Skeletal muscle tissue (tissue), 3 donors: ENCODE measurements at regions not wholly inside any gene's neighbourhood (a gene's known extent, or its start where the extent isn't known, plus 50 kb on each side); places are given as distances from the start of the nearest gene placed in this dataset.

Source experiments
- H3K27ac ChIP-seq: one replicate; pipeline ENCODE4 v1.7.0; 2013; ENCODE audit warnings: mild to moderate bottlenecking, low read depth, low read length, inconsistent platforms
- H3K27me3 ChIP-seq, 3 donors: one replicate each; pipeline ENCODE4 v1.7.0; 2013; ENCODE audit warnings: low read length in 3 of 3; ENCODE audit not compliant: control insufficient read depth in 3 of 3, insufficient read depth in 3 of 3
- H3K36me3 ChIP-seq, 3 donors: one replicate each; pipeline ENCODE4 v1.7.0; 2013; ENCODE audit warnings: low read length in 3 of 3; ENCODE audit not compliant: control insufficient read depth in 3 of 3, insufficient read depth in 3 of 3
- H3K4me1 ChIP-seq, 3 donors: one replicate each; pipeline ENCODE4 v1.7.0; 2013; ENCODE audit warnings: low read length in 3 of 3, mild to moderate bottlenecking in 3 of 3; ENCODE audit not compliant: control insufficient read depth in 3 of 3, insufficient read depth in 3 of 3
- H3K4me3 ChIP-seq, 3 donors: one replicate each; pipeline ENCODE4 v1.7.0; 2013; ENCODE audit warnings: low read length in 3 of 3
- H3K9ac ChIP-seq, 3 donors: one replicate each; pipeline ENCODE4 v1.7.0; 2013; ENCODE audit warnings: low read length in 3 of 3, mild to moderate bottlenecking in 3 of 3, moderate library complexity in 2 of 3, low read depth in 1 of 3
- H3K9me3 ChIP-seq, 3 donors: one replicate each; pipeline ENCODE4 v1.7.0; 2013; ENCODE audit warnings: low read length in 3 of 3; ENCODE audit not compliant: control insufficient read depth in 3 of 3
- donor health status: Osteomylitis.

DNA sequence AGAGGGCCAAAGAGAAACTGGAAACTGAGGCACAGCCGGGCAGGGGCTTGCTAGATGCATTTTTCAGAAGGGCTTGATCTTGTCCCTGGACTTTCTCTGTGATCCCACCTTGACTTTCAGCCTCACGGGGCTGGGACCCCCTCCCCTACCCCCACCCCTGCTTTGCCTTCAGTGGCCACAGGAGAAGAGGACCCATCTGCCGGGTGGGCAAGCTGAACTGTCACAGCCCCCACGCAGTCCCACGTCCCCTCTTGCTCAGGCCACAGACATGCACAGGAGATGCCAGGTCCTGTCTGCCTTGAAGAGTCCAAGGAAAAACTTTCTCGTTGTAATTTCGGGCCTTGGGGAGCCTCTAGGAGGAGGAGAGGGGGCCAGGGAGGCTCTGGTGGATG is 158.9 kb downstream of the KIF26A start:
- Histone ChIP-seq H3K27ac (no peak overlapping the region), H3K4me1 (peaks cover 0 to 5% (median 5%) of the 10 kb centered on the region in 3 donors), H3K4me3 (no peak overlapping the region), H3K9ac (no peak overlapping the region), H3K27me3 (peaks cover 20 to 53% (median 48%) of the 10 kb centered on the region in 3 donors), H3K36me3 (no peaks in the 10 kb centered on the region), H3K9me3 (no peaks in the 10 kb centered on the region)

DNA sequence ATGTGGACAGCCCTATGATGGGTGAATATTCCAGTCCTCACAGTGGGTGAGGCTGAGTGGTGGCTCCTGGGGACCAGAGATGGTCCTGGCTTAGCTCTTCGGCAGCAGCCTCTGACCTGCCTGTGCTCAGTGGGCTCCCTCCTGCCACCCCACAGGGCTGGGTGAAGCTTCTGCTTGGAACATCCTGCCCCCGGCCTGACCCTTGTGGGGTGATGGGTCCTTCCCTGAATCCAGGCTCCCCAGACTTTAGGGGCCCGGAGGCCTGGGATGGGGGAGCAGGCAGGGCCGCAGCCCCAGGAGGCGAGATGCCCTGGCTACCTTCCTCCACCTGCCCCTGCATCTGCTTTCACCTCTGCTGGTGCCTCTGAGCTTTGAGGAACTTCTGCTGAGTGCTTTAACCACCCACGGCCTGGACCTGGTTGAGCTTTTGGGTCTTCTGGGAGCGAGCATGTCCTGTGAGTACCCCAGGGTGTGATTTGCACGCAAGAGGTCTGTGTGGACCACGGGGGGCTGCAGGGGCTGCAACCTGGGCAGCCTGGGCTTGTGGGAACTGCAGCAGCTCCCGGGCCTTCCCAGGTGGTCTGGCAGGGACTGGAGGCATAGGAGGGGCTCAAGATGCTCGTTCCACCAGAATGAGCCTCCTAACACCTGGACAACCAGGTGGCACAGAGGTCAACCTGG is 159.5 kb downstream of the KIF26A start:
- H3K4me3 ChIP-seq: no peak overlapping the region

DNA sequence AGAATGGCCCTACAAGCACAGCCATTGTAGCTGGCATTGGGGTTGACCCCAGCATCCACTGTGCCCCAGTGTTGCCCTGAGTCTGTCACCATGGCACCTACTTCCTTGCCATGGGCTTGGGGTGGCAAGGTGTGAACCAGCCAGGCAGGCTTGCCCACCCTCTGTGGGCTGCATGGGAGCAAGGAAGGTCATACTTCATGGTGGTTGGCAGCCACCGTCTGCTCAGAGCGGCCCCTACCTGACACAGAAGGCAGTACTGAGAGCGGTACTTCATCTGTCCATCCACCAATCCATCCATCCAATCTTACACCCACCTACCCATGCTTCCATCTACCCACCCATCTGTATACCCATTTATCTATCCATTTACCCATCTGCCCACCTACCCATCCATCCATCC is 160.1 kb downstream of the KIF26A start:
- Histone ChIP-seq H3K4me3 (no peak overlapping the region), H3K27ac (no peak overlapping the region), H3K36me3 (no peaks in the 10 kb centered on the region), H3K9me3 (no peaks in the 10 kb centered on the region), H3K9ac (no peak overlapping the region), H3K4me1 (peaks cover 0 to 5% (median 5%) of the 10 kb centered on the region in 3 donors), H3K27me3 (peaks cover 19 to 57% (median 54%) of the 10 kb centered on the region in 3 donors)

More for the DNA sequence above, 159.5 kb downstream of the KIF26A start:
- Histone ChIP-seq H3K27me3 (peaks cover 20 to 53% (median 50%) of the 10 kb centered on the region in 3 donors), H3K36me3 (no peaks in the 10 kb centered on the region), H3K9ac (no peak overlapping the region), H3K9me3 (no peaks in the 10 kb centered on the region), H3K4me1 (peaks cover 0 to 5% (median 5%) of the 10 kb centered on the region in 3 donors), H3K27ac (no peak overlapping the region)

DNA sequence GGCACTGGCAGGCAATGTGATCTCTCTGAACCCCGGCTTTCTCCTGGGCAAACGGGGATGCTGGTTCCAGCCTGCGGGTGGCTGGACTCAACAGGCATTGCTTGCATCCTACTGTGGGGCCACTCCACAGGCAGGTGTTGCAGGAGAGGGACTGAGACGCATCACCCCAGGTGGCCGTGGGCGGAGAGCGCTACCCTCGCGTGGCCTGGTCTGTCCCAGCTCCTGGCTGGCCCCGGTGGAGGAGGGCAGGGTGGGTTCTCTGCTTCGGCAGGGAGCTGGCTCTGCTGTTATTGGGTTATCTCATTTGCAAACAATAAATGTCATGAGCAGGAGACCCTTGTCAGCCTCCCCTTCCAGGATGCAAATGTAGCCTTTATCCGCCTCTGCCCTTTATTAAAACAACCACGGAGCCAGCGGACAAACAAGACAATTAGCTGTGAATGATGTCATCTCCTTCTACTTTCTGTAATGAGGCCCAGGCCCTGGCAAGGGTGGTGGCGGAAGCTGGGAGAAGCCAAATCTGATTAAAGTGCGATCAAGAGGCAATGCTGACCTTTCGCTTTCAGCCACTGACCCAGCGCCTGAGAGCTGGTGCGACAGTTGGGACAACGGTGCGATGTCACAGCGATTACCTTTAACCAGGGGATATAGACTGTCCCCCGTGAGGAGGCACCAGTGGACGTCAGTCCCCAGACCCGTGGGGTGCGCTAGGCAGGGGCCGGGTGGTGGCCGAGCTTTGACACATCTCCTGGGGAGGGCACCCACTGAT is 161.8 kb downstream of the KIF26A start:
- no peaks in the 10 kb centered on the region for H3K36me3 ChIP-seq
- no peak overlapping the region for H3K9ac ChIP-seq
- no peak overlapping the region for H3K4me3 ChIP-seq
- peaks cover 17 to 58% (median 54%) of the 10 kb centered on the region in 3 donors for H3K27me3 ChIP-seq
- no peak overlapping the region for H3K27ac ChIP-seq
- no peaks in the 10 kb centered on the region for H3K9me3 ChIP-seq
- peaks cover 0 to 5% (median 0%) of the 10 kb centered on the region in 3 donors for H3K4me1 ChIP-seq

DNA sequence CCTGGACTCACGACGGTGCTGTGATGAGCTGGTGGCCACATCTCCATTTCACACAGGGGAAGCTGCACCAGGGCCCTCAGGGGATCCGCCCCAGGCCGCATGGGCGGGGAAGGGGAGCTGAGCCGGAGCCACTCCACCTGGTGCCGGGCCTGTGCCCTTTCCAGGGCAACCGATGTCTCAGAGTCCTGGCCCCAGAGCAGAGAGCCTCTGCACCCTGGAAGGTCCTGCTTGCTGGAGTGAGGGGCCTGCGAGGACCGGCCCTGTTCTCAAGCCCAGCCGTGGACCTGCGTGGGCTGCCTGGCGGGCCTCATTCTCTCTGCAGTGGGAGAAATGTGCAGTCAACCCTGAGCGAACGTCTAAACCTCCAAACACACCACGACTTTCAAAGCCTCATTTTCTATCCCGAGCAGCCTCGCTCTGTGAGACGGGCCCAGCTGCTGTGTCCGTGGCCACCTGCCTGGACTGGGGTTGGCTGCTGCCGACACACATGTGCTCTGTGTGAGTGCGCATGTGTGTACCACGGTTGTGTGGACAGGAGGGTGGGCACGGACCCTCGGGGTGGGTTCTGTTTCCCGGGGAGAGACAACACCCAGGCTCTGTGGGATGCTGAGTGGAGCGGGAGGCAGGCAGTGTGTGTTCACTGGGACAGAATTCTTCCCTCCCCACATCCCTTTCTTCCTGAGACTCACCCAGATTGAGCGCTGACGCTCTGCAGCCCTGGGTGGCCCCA is 163.5 kb downstream of the KIF26A start:
- Histone ChIP-seq H3K9me3 (no peaks in the 10 kb centered on the region), H3K4me3 (no peak overlapping the region), H3K36me3 (no peaks in the 10 kb centered on the region), H3K27me3 (peaks cover 18 to 54% (median 46%) of the 10 kb centered on the region in 3 donors), H3K27ac (no peak overlapping the region), H3K9ac (no peak overlapping the region), H3K4me1 (peaks cover 0 to 5% (median 0%) of the 10 kb centered on the region in 3 donors)

DNA sequence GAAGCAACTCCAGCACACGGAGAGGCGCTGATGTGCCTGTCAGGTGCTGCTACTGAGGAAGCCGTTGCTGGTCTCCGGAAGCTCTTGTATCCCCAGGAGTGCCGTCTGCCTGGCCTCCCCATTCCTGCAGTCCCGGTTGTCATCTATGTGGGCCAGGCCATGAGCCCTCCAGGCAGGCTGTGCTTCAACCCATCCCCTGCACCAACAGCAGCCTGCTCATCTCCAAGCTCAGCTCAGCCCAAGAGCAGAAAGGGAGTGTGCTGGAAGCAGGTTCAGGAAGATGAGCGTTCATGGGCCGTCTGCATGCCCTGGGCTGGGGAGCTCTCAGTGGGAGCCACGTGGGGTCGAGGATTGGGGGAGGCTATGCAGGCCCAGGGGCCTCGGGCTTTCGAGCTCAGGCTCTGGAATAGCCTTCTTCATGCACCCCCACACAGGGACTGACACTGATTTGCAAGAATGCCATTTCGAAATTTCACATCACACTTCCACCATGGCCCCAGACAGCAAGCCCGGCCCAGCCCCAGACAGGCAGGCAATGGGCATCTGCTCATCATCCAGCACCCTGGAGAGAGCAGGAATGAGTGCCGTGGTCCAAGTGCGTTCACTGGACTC is 164.5 kb downstream of the KIF26A start:
- H3K27me3 ChIP-seq: peaks cover 18 to 56% (median 39%) of the 10 kb centered on the region in 3 donors
- no peaks in the 10 kb centered on the region for H3K36me3 ChIP-seq
- H3K27ac ChIP-seq: no peak overlapping the region
- no peak overlapping the region for H3K9ac ChIP-seq
- H3K4me3 ChIP-seq: no peak overlapping the region
- no peaks in the 10 kb centered on the region for H3K9me3 ChIP-seq
- peaks cover 0 to 5% (median 0%) of the 10 kb centered on the region in 3 donors for H3K4me1 ChIP-seq

DNA sequence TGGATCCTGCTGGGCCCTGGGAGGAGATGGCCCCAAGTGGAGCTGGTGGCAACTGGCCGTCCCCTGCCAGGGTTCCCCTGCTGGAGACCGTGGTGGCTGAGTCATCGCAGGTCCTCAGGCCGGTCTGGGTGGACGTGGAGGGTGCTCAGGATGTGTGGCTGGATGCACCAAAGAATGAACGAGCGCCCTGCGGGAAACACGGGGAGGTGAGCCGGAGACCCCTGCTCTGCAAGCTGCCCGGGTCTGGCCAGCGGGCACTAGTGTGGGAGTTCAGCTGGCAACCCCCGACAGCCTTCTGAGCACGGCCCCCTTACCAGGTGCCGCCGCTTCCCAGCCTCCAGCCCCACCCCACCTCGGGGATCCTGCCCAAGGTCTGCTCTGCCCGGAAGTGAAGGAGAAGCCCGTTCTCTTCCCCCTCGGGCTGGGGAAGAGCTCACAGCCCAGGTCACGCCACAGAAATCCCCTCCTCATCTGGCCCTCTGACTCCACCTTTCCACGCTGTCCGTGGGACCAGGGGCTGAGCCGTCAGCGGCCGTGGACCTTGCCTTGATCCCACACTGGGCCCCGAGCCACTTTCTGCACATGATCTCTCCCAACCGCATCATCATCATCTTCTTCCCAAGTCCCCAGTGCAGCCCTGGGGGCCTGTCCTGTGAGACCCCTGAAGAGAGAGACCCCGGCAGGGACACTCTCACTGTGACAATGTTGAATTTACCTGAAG is 165.5 kb downstream of the KIF26A start:
- Histone ChIP-seq H3K4me3 (no peak overlapping the region), H3K4me1 (peaks cover 0 to 5% (median 0%) of the 10 kb centered on the region in 3 donors), H3K27ac (no peak overlapping the region), H3K9ac (no peak overlapping the region), H3K36me3 (no peaks in the 10 kb centered on the region), H3K9me3 (no peaks in the 10 kb centered on the region), H3K27me3 (peaks cover 18 to 56% (median 32%) of the 10 kb centered on the region in 3 donors)

DNA sequence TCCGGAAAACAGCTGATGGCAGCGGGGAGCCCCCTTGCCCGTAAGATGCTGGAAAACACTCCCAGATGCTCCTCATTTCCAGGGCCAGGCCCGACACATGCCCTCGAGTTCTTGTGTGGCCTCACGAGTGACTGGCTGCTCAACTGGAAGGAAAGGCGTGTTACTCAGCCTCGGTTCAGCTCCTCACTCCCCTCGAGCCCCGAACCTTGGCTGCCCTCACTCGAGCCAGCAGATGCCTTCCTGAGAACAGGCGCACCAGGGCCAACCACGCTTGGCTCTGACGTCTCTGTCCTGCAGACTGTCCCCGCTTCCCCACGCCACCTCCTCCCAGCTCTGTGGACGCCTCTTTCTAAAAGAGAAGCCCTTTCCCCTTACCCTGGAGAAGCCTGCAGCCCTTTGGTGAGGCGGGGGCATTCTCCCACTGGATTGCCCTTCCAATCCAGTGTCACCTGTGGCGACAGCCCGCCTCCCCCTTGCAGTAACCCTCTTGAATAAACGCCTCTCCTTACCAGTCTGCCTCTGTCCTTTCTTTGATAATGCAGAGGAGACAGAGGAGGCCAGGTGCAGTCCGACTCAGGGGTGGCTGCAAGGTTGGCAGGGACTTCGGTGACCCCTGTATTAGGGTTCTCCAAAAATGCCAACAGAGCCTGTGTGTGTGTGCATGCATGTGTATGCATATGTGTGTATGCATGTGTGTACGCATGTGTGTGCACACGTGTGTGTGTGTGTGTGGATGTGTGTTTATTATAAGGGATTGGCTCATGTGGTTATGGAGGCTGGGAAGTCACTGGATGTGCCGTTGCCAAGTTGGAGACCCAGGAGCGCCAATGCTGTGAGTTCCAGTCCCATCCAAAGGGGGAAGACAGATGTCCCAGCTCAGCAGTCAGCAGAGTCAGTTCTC is 166.3 kb downstream of the KIF26A start:
- Histone ChIP-seq H3K9me3 (no peaks in the 10 kb centered on the region), H3K4me3 (no peak overlapping the region), H3K27ac (no peak overlapping the region), H3K9ac (no peak overlapping the region), H3K27me3 (peaks cover 18 to 59% (median 32%) of the 10 kb centered on the region in 3 donors), H3K4me1 (peaks cover 0 to 5% (median 0%) of the 10 kb centered on the region in 3 donors), H3K36me3 (no peaks in the 10 kb centered on the region)
